Left renal cortex interstitium (tissue), 4 donors: ENCODE measurements at regions not wholly inside any gene's neighbourhood (a gene's known extent, or its start where the extent isn't known, plus 50 kb on each side); places are given as distances from the start of the nearest gene placed in this dataset.

ENCODE experiments used
- DNase-seq, 4 donors: peaks; one replicate each; pipeline ENCODE4 v3.0.0-alpha.2; 2013; ENCODE audit warnings: low read depth in 4 of 4, low spot score in 2 of 4, missing footprints in 1 of 4

DNA sequence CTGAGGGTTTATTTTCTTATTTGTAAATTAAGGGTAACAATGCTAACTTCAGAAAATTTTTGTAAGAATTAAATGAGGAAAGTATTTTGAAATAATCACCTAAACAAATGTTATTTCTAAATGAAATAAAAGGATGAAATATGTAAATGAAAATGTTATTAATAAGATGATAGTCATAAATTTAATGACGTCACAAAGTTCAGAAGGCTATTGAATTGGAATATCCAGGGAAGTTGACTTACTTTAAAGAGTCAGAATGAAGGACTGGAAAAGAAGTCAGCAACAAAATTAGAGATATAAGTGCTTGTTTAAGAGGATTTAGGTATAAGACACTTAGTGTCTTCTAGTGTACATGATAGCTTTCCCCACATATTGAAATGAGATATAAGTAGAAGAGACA lies 732.6 kb upstream of the CDH7 start:
- no peak for DNase-seq

GRCh38 chr18:65017372-65017760 lies 733.4 kb upstream of the CDH7 start:
- DNase-seq: no peak

GRCh38 chr18:65016631-65017371 lies 734.0 kb upstream of the CDH7 start:
- DNase-seq: no peak

DNA sequence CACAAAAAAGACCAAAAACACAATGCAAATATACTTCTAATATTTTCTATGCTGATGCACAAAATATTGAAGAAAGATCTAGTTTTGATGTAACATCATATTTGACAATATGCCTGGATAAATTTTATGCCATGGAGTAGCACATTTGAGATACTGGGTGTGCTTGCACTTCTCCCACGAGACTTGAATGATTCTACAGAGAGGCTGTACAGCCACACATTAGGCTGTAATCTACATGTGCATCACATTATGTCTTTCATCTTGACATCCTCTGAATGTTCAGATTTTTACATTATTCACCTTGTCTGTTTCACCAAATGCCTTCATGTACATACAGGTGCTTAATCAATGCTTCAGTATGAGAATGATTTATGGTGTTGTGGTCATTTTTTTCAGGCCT lies 756.4 kb upstream of the CDH7 start:
- no peak for DNase-seq

DNA sequence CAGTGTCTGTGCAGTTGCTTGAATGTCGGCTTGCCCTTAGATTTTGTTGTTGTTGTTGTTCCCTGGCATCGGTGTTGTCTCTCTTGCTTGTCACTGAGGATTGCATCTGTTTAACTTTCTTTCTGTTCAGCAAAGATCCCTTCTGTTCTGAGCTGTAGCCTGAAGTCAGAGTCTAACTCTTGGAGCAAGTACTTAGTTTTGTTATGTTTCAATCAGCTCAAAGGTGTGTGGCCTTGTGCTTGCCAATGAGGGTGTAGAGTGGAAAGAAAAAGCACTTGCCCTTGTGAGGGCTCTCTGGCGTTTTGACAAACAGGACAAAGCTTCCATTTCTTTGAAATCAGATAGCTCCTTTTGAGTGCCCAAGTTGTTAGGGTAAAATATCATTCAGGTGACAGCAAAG lies 757.1 kb upstream of the CDH7 start:
- no peak for DNase-seq

DNA sequence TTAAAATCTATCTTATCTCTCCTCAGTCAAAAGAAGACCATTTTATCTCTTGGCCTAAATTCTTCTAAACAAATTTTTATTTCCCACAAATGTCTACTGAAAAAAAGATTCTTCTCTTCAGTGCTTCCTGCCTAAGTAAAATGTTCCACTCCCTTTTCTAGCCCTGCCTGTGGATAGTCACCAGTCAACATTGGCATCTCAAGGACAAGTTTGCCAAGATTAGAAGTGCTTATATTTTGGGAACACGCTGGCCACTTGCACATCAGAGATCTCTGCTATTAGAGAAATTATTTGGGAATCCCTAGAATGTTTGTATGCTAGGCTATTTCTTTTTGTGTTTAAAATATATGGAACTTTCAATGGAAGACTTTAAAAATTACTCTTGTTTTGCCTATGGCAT lies 758.2 kb upstream of the CDH7 start:
- DNase-seq: no peak

GRCh38 chr18:64991102-64991501 lies 759.7 kb upstream of the CDH7 start:
- no peak for DNase-seq

GRCh38 chr18:64986906-64987495 lies 763.8 kb upstream of the CDH7 start:
- no peak for DNase-seq

DNA sequence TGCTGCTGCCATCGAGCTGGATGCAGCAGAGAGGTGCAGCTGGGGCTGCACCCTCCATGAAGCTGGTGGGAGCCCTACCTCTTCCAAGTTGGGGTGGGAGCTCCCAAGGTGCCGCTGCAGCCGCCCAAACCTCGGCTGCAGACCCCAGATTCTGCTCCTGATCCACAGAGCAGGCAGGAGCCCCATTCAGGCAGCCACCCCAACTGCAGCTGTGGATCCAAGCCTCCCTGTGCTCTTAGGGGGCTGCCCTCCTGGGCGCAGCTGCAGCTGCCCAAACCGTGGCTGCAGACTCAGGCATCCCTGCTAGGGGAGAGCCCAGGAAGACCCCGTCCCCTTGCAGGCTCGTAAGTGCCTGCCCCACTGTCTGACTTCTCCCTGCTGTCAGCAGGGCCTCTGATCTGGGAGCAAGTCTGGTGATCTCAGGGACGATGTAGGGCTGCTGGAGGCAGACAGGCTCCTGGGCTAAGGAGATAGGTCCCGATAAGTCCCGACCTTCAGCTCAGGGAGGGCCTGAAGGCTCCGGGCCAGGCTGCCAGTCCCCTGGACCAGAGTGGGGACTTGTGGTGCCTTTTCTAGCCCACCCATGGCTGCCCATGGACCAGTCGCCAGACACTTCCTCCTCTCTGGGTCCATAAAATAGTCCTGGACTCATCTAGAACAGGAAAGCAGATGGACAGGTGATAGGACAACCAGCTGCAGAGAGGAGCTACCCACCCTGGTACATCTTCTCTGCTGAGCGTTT lies 767.1 kb upstream of the CDH7 start:
- no peak for DNase-seq

DNA sequence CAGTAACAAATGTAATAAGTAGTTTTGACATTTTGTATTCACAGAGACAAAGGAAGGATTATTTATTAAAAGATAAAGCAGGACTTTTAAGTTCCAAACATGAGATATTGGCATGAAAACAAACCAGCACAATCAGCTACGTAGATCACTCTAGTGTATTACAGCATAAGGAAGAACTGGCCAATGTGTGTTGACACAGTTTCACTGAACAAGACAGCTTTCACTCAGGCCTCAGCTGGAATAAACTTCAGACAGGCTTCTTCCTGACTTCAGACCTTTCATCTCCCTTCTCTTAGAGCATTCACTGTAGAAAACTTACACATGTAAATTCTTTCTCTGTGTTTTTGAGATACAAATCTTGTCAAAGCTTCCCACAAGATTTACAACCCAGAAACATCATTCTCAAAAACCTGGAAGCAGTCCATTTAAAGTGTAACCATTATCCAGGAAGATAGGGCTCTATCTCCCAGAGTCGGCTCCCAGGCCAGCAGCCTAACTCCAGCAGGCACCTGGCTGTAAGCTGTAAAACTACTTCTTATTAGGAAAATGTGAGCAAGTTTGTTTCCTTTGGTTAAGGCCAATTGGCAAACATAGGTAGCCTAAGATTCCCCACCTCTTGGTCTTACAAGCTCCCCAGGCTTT lies 768.3 kb upstream of the CDH7 start:
- DNase-seq: no peak

GRCh38 chr18:64981915-64982314 lies 768.9 kb upstream of the CDH7 start:
- no peak for DNase-seq

DNA sequence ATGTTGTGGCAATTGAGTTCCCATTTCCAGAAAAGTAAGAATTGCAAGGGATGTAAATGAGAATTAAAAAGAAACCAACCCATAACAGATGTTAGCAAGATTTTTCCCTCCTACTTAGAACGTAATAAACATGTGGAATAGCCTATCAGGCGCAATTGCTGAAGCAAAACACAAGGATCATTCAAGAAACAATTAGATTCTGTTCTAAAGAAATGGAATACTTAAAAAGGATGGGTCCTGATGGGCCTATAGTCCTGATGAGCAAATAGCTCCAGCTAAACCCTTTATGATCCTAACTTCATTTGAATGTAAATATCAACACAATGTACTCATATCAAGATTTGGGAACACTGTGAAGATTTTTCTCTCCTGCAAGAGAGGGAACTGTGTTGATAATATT lies 771.0 kb upstream of the CDH7 start:
- DNase-seq: no peak

- no peak for DNase-seq
These were observed 776.3 kb upstream of the CDH7 start for GRCh38 chr18:64974391-64975125.

DNA sequence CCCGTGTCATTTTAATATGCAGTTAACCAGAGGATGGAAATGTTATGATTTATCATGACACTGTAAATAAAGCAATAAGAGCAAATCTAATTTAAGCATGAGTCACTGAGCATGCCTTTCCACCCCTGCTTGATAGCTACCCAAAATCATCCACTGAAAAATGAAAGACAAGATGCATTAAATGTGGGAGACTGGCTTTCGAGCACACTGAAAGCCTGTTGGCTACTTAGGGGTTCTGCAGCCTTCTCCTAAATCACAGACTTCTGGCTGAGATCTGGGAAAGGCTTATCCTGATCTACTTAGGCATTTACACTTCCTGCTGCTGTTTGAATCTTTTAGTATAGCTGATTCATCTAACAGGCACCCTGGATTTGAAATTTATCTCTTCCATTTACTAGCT lies 778.3 kb upstream of the CDH7 start:
- no peak for DNase-seq

DNA sequence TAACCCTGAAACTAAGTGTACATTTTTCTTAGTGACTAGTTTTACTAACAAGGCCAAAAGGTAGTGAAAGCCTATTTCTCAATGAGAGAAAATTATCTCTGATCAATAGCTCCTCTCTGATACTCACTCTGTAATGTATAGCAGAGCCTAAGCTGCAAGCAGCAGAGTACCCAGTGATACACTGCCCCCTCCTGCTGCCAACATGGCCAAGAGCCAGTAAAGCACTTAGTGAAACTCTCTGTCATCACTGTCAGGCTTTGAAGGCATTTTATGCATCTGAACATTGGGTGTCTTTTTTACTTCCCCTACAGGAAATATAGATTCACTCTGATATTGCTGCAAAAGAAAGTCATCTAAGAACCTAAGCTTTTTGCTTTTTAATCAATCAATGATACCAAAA lies 784.1 kb upstream of the CDH7 start:
- DNase-seq: no peak

- no peak for DNase-seq
These were observed 794.3 kb upstream of the CDH7 start for GRCh38 chr18:64956465-64956864.

GRCh38 chr18:64949885-64950284 lies 800.9 kb upstream of the CDH7 start:
- no peak for DNase-seq

DNA sequence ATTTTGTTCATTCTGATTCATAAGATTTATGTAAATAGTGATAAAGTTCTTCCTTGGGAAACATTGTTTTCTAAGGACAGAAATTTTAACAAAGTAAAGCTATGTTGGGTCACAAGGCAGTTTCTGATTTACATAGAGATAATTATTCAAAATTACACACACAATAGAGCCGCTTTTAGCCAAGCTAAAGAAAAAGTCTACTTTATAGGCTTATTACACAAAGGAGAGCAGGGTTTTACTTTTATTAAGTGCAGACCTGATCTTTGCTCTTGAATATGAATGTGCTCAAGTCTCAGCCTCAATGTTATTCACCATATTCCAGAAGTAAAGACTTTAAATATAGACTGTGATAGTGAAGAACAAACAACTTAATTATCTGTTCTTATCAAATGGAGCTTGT lies 787.8 kb upstream of the LINC00305 start:
- no peak for DNase-seq

GRCh38 chr18:64929036-64929435 lies 780.1 kb upstream of the LINC00305 start:
- DNase-seq: no peak

- no peak for DNase-seq
These were observed 771.2 kb upstream of the LINC00305 start for GRCh38 chr18:64919971-64920570.
